Keratinocyte (primary cell): ENCODE measurements at regions not wholly inside any gene's neighbourhood (a gene's known extent, or its start where the extent isn't known, plus 50 kb on each side); places are given as distances from the start of the nearest gene placed in this dataset.

Experiments used
- EZH2 ChIP-seq: IDR thresholded peaks from one replicate; pipeline ENCODE4 v1.6.1; 2012; ENCODE audit warnings: inconsistent platforms, mild to moderate bottlenecking, low read length, moderate library complexity
- TF ChIP-seq, protein P1 (sequence below), 3 experiments: IDR thresholded peaks in 1 of 3; conservative IDR thresholded peaks in 1 of 3; optimal IDR thresholded peaks in 1 of 3; 2 replicates in 2 of 3; 3 replicates in 1 of 3; pipeline versions ENCODE3 to v1.5.1; 2011; ENCODE audit warnings: low read length in 3 of 3, mild to moderate bottlenecking in 3 of 3, moderate library complexity in 2 of 3, control low read depth in 1 of 3, inconsistent platforms in 1 of 3; ENCODE audit not compliant: insufficient read depth in 2 of 3; ENCODE audit errors: extremely low read depth in 1 of 3

DNA sequence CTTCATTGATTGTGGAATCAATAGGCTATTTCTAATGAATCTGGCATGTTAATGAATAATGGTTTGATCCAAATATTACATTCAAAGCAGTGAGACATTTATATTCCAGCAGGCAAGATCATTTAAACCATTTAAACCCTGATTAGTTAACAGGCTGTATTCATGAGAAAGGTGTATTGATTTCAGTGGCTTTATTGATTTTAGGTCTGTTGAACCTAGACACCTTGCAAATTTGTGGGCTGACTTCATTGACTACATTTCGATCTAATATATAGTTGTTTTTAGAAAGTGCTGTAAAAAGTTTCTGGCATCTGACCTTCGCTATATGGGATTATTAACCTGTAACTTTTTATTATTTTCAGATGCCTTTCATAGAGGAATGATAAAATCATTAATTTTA lies 900.1 kb upstream of the CITED2 start:
- TF ChIP-seq, protein P1, sequence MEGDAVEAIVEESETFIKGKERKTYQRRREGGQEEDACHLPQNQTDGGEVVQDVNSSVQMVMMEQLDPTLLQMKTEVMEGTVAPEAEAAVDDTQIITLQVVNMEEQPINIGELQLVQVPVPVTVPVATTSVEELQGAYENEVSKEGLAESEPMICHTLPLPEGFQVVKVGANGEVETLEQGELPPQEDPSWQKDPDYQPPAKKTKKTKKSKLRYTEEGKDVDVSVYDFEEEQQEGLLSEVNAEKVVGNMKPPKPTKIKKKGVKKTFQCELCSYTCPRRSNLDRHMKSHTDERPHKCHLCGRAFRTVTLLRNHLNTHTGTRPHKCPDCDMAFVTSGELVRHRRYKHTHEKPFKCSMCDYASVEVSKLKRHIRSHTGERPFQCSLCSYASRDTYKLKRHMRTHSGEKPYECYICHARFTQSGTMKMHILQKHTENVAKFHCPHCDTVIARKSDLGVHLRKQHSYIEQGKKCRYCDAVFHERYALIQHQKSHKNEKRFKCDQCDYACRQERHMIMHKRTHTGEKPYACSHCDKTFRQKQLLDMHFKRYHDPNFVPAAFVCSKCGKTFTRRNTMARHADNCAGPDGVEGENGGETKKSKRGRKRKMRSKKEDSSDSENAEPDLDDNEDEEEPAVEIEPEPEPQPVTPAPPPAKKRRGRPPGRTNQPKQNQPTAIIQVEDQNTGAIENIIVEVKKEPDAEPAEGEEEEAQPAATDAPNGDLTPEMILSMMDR (optimal IDR thresholded peaks at IDR 0.05 in 1 of 3, IDR thresholded peaks at IDR 0.05 in 1 of 3, conservative IDR thresholded peaks at IDR 0.05 in 1 of 3; ENCODE audit: extremely low read depth in 1 of 3, insufficient read depth in 2 of 3, low read length in 3 of 3), result no peak
- TF ChIP-seq EZH2, result no peak
